RCC 7860 (cell line): ENCODE measurements at regions not wholly inside any gene's neighbourhood (a gene's known extent, or its start where the extent isn't known, plus 50 kb on each side); places are given as distances from the start of the nearest gene placed in this dataset.
"Not testable (repeated sequence)": the region's sequence is repeated elsewhere in the genome, so short reads cannot be mapped to it uniquely, and the experiment has no call there.

Experiments used
- DNase-seq: peaks from one replicate; pipeline ENCODE4 v3.0.0-alpha.2; 2015; ENCODE audit warnings: low spot score
- FAIRE-seq: peaks from 2 replicates; lab custom pipeline; 2012; peaks lifted over from hg19 to GRCh38; lab: Jason Lieb, UNC

- DNase-seq (no peak), FAIRE-seq (no peak)
Observed at GRCh38 chr18:5721924-5722323, 173.4 kb downstream of the TMEM200C start.

DNA sequence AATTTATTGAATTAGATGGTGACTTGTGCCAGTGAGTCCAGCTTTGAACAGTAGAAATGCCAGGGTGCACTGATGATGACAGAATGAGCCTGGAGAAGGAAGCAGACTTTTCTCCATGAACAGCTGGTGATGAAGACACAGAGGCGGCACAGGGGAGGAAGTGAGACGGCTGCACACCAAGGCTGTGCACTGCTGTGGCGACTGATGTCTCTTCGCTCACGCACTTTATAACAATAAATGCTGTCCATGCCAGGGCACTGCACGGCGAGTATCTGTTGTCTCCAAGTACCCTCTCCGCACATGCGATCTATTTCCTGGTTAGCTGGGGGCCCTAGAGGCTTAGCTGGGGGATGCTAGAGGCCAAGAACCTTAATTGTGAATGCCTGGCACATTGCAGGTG is 175.2 kb downstream of the TMEM200C start:
- no peak for FAIRE-seq
- no peak for DNase-seq

DNA sequence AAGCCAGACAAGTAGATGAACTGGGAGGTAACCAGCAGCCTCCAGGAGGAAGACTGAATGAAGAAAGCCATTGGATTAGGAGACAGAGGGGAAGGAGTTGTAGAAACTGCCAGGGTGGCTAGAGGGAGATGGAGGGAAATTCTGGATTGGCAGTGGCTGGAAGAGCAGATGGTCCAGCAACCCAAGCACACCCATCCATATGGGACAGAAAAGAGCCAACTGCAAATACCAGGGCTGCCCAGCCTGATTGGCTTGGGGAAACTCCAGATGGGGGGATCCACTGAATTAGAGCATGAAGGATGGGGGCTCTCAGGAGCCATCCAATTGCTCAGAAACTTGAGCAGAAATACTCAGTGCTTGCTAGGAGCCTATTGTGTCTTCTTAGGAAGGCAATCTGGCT is 173.5 kb upstream of the EPB41L3 start:
- no peak for FAIRE-seq
- no peak for DNase-seq

DNA sequence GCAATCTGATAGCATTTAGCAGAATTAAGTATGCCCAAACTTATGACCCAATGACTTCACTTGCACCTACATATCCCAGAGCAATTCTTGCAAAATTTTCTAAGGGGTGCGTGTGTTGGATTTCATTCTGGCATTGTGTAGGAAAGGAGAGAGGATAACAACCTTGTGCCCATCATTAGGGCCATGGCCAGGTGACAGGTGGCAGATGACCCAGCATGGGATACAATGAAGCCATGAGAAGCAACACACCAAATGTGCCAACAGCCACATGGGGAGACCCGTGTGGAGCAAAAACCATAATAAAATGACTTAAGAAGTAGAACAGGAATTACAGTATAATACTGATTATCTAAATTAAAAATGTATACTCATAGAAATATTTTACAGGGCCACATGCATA is 166.9 kb upstream of the EPB41L3 start:
- FAIRE-seq, result no peak
- DNase-seq, result no peak

GRCh38 chr18:5710235-5710634 is 166.4 kb upstream of the EPB41L3 start:
- FAIRE-seq (no peak), DNase-seq (no peak)

- FAIRE-seq (no peak), DNase-seq (no peak)
Observed at GRCh38 chr18:5709476-5710095, 165.8 kb upstream of the EPB41L3 start.

- FAIRE-seq (no peak), DNase-seq (no peak)
Observed at GRCh38 chr18:5707586-5707985, 163.8 kb upstream of the EPB41L3 start.

DNA sequence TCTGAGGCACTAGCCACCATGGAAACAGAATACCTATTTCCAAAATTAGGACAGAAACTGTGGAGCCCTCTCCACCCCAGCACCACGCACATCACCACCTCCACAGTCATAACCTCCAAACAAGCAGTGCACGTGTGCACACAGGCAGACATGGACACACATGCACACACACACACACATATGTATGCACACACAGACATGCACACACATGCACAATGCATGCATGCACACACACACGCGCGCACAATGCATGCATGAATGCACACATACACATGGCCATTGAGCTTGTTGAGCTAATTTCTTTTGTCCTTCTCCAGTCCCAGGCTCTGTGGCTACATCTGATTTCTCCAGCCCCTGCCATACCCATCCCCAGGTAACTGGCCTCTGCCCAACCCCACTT is 161.6 kb upstream of the EPB41L3 start:
- FAIRE-seq (no peak), DNase-seq (no peak)

GRCh38 chr18:5704847-5705246 is 161.1 kb upstream of the EPB41L3 start:
- FAIRE-seq, result no peak

GRCh38 chr18:5702016-5702415 is 158.2 kb upstream of the EPB41L3 start:
- DNase-seq, FAIRE-seq: not testable (repeated sequence)

More at GRCh38 chr18:5704847-5705246, 161.1 kb upstream of the EPB41L3 start:
- DNase-seq, result no peak

- no peak for FAIRE-seq
- no peak for DNase-seq
Observed at GRCh38 chr18:5693699-5694294, 150.0 kb upstream of the EPB41L3 start.

DNA sequence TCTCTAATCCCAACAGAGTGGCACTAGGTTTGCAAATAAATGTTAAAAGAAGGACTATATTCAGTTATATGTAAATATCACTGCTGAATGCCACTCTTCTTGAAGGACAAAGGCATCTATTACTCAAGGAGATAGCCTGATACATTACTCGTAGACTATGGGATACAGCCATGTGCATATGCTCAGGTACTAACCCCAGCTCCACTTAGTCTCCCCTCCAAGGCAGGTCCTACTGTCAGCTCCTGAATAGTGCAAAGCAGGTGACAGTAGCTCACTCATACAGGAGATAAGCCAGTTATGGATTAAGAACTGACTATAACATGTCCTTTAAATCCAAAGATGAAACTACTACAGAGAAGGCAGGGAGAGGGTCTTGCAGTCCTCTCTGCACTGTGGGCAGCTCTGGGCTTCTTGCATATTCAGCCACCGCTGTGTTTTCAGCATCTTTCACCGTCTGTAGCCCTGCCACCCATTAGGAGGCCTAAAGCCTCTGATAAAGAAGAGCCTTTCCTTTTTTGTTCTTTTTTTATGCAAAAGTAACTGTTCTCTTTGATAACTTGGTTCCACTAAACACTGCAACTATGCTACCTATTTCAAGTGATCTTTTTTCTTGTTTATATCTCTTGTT is 135.1 kb upstream of the EPB41L3 start:
- DNase-seq, result no peak
- FAIRE-seq, result no peak

DNA sequence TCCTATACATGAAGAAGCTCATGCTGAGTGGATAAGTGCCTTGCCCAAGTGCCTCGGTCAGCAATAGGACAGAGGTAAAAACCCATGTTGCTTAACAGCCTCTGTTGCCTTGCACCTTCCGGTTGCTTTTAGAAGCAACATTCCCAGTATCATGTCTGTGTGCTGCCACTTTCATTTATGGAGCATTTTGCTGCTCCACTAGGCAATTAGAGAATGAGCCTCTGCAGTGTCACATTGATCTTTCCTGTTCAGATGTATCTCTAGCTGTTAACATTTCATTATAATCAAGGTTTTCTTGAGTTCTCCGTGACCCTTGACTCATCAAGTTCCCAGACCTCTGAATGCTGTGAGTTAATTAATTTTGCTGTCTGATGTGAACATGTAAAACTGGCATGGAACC is 134.5 kb upstream of the EPB41L3 start:
- DNase-seq (no peak), FAIRE-seq (no peak)

- FAIRE-seq, result no peak
- DNase-seq, result no peak
Observed at GRCh38 chr18:5673616-5674015, 129.8 kb upstream of the EPB41L3 start.

GRCh38 chr18:5669585-5669984 is 125.8 kb upstream of the EPB41L3 start:
- DNase-seq (no peak), FAIRE-seq (no peak)

DNA sequence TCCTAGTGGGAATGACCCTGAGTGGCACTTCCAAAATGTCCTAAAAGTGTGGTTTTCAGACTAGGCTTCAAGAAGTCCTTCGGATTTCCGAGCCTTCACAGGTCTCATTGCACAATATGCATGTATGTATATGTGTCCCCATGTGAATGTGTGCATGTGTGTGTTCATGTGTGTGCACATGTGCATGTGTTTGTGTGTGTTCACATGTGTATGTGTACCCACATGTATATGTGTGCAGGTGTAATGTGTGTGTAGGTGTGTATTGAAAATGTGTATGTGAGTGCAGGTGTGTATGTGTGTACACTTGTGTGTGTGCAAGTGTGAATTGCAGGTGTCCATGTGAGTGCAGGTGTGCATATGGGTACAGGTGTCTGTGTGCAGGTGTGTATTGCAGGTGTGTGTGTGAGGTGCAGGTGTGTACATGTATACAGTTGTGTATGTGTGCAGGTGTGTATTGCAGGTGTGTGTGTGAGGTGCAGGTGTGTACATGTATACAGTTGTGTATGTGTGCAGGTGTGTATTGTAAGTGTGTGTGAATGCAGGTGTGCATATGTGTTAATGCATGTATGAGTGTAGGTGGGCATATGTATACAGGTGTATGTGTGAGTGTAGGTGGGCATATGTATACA is 124.4 kb upstream of the EPB41L3 start:
- no peak for DNase-seq
- no peak for FAIRE-seq

GRCh38 chr18:5667356-5667755 is 123.6 kb upstream of the EPB41L3 start:
- FAIRE-seq (no peak), DNase-seq (no peak)

- no peak for FAIRE-seq
- no peak for DNase-seq
Observed at GRCh38 chr18:5662586-5663090, 118.8 kb upstream of the EPB41L3 start.

GRCh38 chr18:5661179-5661578 is 117.4 kb upstream of the EPB41L3 start:
- DNase-seq, result no peak
- no peak for FAIRE-seq

GRCh38 chr18:5653802-5654201 is 110.0 kb upstream of the EPB41L3 start:
- no peak for FAIRE-seq
- no peak for DNase-seq

GRCh38 chr18:5651736-5652135 is 107.9 kb upstream of the EPB41L3 start:
- DNase-seq, result no peak
- no peak for FAIRE-seq

DNA sequence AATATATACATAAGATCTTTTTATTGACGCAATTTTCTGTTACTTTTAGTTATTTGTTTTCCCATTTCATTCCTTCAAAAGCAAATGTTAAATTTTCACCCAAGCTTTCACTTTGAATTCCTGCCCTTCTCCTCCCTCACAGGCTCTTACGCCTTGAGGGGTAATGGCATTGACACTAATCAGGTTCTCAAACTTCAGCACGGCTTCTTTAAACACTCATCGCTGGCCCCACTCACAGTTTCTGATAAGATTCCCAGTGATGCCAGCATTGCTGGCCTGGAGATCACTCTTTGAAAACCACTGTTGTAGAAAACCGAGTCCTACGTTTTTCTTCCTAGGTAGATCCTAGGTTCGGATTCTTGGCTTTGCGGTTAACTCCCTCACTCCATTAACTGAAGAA is 105.6 kb upstream of the EPB41L3 start:
- DNase-seq, result no peak
- FAIRE-seq, result no peak
